ENCODE measurements at regions not wholly inside any gene's neighbourhood (a gene's known extent, or its start where the extent isn't known, plus 50 kb on each side); places are given as distances from the start of the nearest gene placed in this dataset.

- Mint-ChIP-seq H3K4me3 (ENCODE audit: unreplicated experiment) (no peak overlapping the region), H3K4me1 (ENCODE audit: unreplicated experiment) (no peaks in the 10 kb centered on the region), H3K27ac (ENCODE audit: unreplicated experiment) (no peak overlapping the region), H3K9me3 (ENCODE audit: unreplicated experiment) (peaks cover 10% of the 10 kb centered on the region), H3K27me3 (ENCODE audit: unreplicated experiment) (peaks cover 38% of the 10 kb centered on the region), H3K36me3 (ENCODE audit: unreplicated experiment) (peaks cover 3% of the 10 kb centered on the region)
- TF ChIP-seq CTCF (IDR thresholded peaks at IDR 0.05), result no peak
- no peak for DNase-seq (ENCODE audit: extremely low spot score, unreplicated experiment)
These were observed 95.6 kb downstream of the CYP26B1 start for GRCh38 chr2:72051971-72052505.

GRCh38 chr2:72051204-72051603 lies 96.5 kb downstream of the CYP26B1 start:
- Mint-ChIP-seq H3K27ac (ENCODE audit: unreplicated experiment) (no peak overlapping the region), H3K36me3 (ENCODE audit: unreplicated experiment) (peaks cover 3% of the 10 kb centered on the region), H3K27me3 (ENCODE audit: unreplicated experiment) (peaks cover 37% of the 10 kb centered on the region), H3K9me3 (ENCODE audit: unreplicated experiment) (peaks cover 10% of the 10 kb centered on the region), H3K4me3 (ENCODE audit: unreplicated experiment) (no peak overlapping the region), H3K4me1 (ENCODE audit: unreplicated experiment) (no peaks in the 10 kb centered on the region)
- DNase-seq (ENCODE audit: extremely low spot score, unreplicated experiment), result no peak
- no peak for TF ChIP-seq CTCF (IDR thresholded peaks at IDR 0.05)

- Mint-ChIP-seq H3K27ac (ENCODE audit: unreplicated experiment) (no peak overlapping the region), H3K36me3 (ENCODE audit: unreplicated experiment) (peaks cover 3% of the 10 kb centered on the region), H3K4me3 (ENCODE audit: unreplicated experiment) (no peak overlapping the region), H3K27me3 (ENCODE audit: unreplicated experiment) (peaks cover 40% of the 10 kb centered on the region), H3K9me3 (ENCODE audit: unreplicated experiment) (peaks cover 15% of the 10 kb centered on the region), H3K4me1 (ENCODE audit: unreplicated experiment) (no peaks in the 10 kb centered on the region)
- DNase-seq (ENCODE audit: extremely low spot score, unreplicated experiment), result no peak
- no peak for TF ChIP-seq CTCF (IDR thresholded peaks at IDR 0.05)
These were observed 96.9 kb downstream of the CYP26B1 start for GRCh38 chr2:72050734-72051133.

- Mint-ChIP-seq H3K27ac (ENCODE audit: unreplicated experiment) (no peak overlapping the region), H3K36me3 (ENCODE audit: unreplicated experiment) (peaks cover 3% of the 10 kb centered on the region), H3K4me3 (ENCODE audit: unreplicated experiment) (no peak overlapping the region), H3K9me3 (ENCODE audit: unreplicated experiment) (peaks cover 30% of the 10 kb centered on the region), H3K4me1 (ENCODE audit: unreplicated experiment) (no peaks in the 10 kb centered on the region), H3K27me3 (ENCODE audit: unreplicated experiment) (peaks cover 45% of the 10 kb centered on the region)
- TF ChIP-seq CTCF (IDR thresholded peaks at IDR 0.05), result no peak
- no peak for DNase-seq (ENCODE audit: extremely low spot score, unreplicated experiment)
These were observed 98.7 kb downstream of the CYP26B1 start for GRCh38 chr2:72048881-72049477.

- Mint-ChIP-seq H3K27ac (ENCODE audit: unreplicated experiment) (no peak overlapping the region), H3K36me3 (ENCODE audit: unreplicated experiment) (peaks cover under 1% of the 10 kb centered on the region), H3K9me3 (ENCODE audit: unreplicated experiment) (peaks cover 38% of the 10 kb centered on the region), H3K4me1 (ENCODE audit: unreplicated experiment) (no peaks in the 10 kb centered on the region), H3K27me3 (ENCODE audit: unreplicated experiment) (peaks cover 46% of the 10 kb centered on the region), H3K4me3 (ENCODE audit: unreplicated experiment) (no peak overlapping the region)
- DNase-seq (ENCODE audit: extremely low spot score, unreplicated experiment), result no peak
- no peak for TF ChIP-seq CTCF (IDR thresholded peaks at IDR 0.05)
These were observed 103.7 kb downstream of the CYP26B1 start for GRCh38 chr2:72043985-72044384.

Measured in osteocyte (in vitro differentiated cells).